ENCODE measurements at regions not wholly inside any gene's neighbourhood (a gene's known extent, or its start where the extent isn't known, plus 50 kb on each side); places are given as distances from the start of the nearest gene placed in this dataset.

- DNase-seq (no peak), FAIRE-seq (no peak)
- Histone ChIP-seq H3K27ac (ENCODE audit: low read depth in 2 of 2, low read length in 2 of 2) (no peak overlapping the region), H3K27me3 (ENCODE audit: control insufficient read depth, insufficient read depth, low read length) (no peaks in the 10 kb centered on the region), H3K4me1 (ENCODE audit: control insufficient read depth in 2 of 3, insufficient read depth in 2 of 3, low read depth in 1 of 3, low read length in 3 of 3) (no peaks in the 10 kb centered on the region), H3K9ac (ENCODE audit: low read length in 3 of 3) (no peak overlapping the region), H3K9me3 (ENCODE audit: control insufficient read depth in 2 of 3, insufficient read depth in 1 of 3, low read length in 3 of 3) (no peaks in the 10 kb centered on the region), H3K36me3 (ENCODE audit: control insufficient read depth in 2 of 3, insufficient read depth in 3 of 3, low read length in 3 of 3) (no peaks in the 10 kb centered on the region), H3K4me3 (ENCODE audit: low read length in 3 of 3) (no peak overlapping the region)
- intact Hi-C loops (cut with DNase I), result no loop called here
- TF ChIP-seq CTCF (IDR thresholded peaks at IDR 0.05; ENCODE audit: borderline replicate concordance, extremely low read depth, insufficient read depth), result no peak
Observed at GRCh38 chr4:181219783-181220416, 1023.3 kb upstream of the TENM3 start.

GRCh38 chr4:181224852-181225251 lies 1018.4 kb upstream of the TENM3 start:
- Histone ChIP-seq H3K4me1 (ENCODE audit: control insufficient read depth in 2 of 3, insufficient read depth in 2 of 3, low read depth in 1 of 3, low read length in 3 of 3) (no peaks in the 10 kb centered on the region), H3K9me3 (ENCODE audit: control insufficient read depth in 2 of 3, insufficient read depth in 1 of 3, low read length in 3 of 3) (no peaks in the 10 kb centered on the region), H3K27ac (ENCODE audit: low read depth in 2 of 2, low read length in 2 of 2) (no peak overlapping the region), H3K36me3 (ENCODE audit: control insufficient read depth in 2 of 3, insufficient read depth in 3 of 3, low read length in 3 of 3) (no peaks in the 10 kb centered on the region), H3K27me3 (ENCODE audit: control insufficient read depth, insufficient read depth, low read length) (no peaks in the 10 kb centered on the region), H3K9ac (ENCODE audit: low read length in 3 of 3) (no peak overlapping the region), H3K4me3 (ENCODE audit: low read length in 3 of 3) (no peak overlapping the region)
- intact Hi-C loops (cut with DNase I), result no loop called here
- DNase-seq (no peak), FAIRE-seq (no peak)
- TF ChIP-seq CTCF (IDR thresholded peaks at IDR 0.05; ENCODE audit: borderline replicate concordance, extremely low read depth, insufficient read depth), result no peak

GRCh38 chr4:181225616-181226261 lies 1017.5 kb upstream of the TENM3 start:
- no peak for FAIRE-seq
- TF ChIP-seq CTCF (IDR thresholded peaks at IDR 0.05; ENCODE audit: borderline replicate concordance, extremely low read depth, insufficient read depth), result no peak

More at GRCh38 chr4:181225616-181226261, 1017.5 kb upstream of the TENM3 start:
- no peaks in the 10 kb centered on the region for H3K9me3 ChIP-seq (ENCODE audit: control insufficient read depth in 2 of 3, insufficient read depth in 1 of 3, low read length in 3 of 3)
- H3K36me3 ChIP-seq (ENCODE audit: control insufficient read depth in 2 of 3, insufficient read depth in 3 of 3, low read length in 3 of 3), result no peaks in the 10 kb centered on the region
- no peak overlapping the region for H3K27ac ChIP-seq (ENCODE audit: low read depth in 2 of 2, low read length in 2 of 2)
- intact Hi-C loops (cut with DNase I), result no loop called here
- no peak overlapping the region for H3K9ac ChIP-seq (ENCODE audit: low read length in 3 of 3)
- DNase-seq, result no peak
- no peaks in the 10 kb centered on the region for H3K27me3 ChIP-seq (ENCODE audit: control insufficient read depth, insufficient read depth, low read length)
- H3K4me3 ChIP-seq (ENCODE audit: low read length in 3 of 3), result no peak overlapping the region
- no peaks in the 10 kb centered on the region for H3K4me1 ChIP-seq (ENCODE audit: control insufficient read depth in 2 of 3, insufficient read depth in 2 of 3, low read depth in 1 of 3, low read length in 3 of 3)

Measured in kidney (tissue), 13 donors.